Liver (tissue), 7 donors: ENCODE measurements at regions not wholly inside any gene's neighbourhood (a gene's known extent, or its start where the extent isn't known, plus 50 kb on each side); places are given as distances from the start of the nearest gene placed in this dataset.

ENCODE experiments used
- DNase-seq: peaks from one replicate; pipeline ENCODE4 v3.0.0-alpha.2; 2017; ENCODE audit warnings: low spot score
- H3K27ac ChIP-seq, 2 donors: one replicate each; pipeline ENCODE4 v1.7.0; 2013; ENCODE audit warnings: inconsistent platforms in 2 of 2, low read length in 2 of 2, control low read depth in 1 of 2, low read depth in 1 of 2, mild to moderate bottlenecking in 1 of 2
- H3K27me3 ChIP-seq, 4 donors: one replicate each; pipeline versions ENCODE4 v1.6.1 to v1.7.0; 2013; ENCODE audit warnings: low read length in 3 of 4, inconsistent platforms in 1 of 4, mild to moderate bottlenecking in 1 of 4, moderate library complexity in 1 of 4; ENCODE audit not compliant: control insufficient read depth in 4 of 4, insufficient read depth in 4 of 4
- H3K36me3 ChIP-seq, 4 donors: one replicate each; pipeline versions ENCODE4 v1.6.1 to v1.7.0; 2013; ENCODE audit warnings: low read length in 3 of 4, mild to moderate bottlenecking in 3 of 4, low read depth in 1 of 4, moderate library complexity in 1 of 4; ENCODE audit not compliant: control insufficient read depth in 4 of 4, insufficient read depth in 3 of 4
- H3K4me1 ChIP-seq, 4 donors: one replicate each; pipeline versions ENCODE4 v1.6.1 to v1.7.0; 2013; ENCODE audit warnings: low read length in 3 of 4, mild to moderate bottlenecking in 3 of 4, moderate library complexity in 1 of 4; ENCODE audit not compliant: control insufficient read depth in 4 of 4, insufficient read depth in 4 of 4
- H3K4me3 ChIP-seq, 3 donors: one replicate each; pipeline versions ENCODE4 v1.6.1 to v1.7.0; 2013; ENCODE audit warnings: low read length in 3 of 3, control low read depth in 1 of 3, low read depth in 1 of 3, mild to moderate bottlenecking in 1 of 3
- H3K9ac ChIP-seq, 2 donors: one replicate each; pipeline ENCODE4 v1.7.0; 2013; ENCODE audit warnings: low read length in 2 of 2, mild to moderate bottlenecking in 2 of 2, moderate library complexity in 2 of 2, control low read depth in 1 of 2, low read depth in 1 of 2
- H3K9me3 ChIP-seq, 4 donors: one replicate each; pipeline versions ENCODE4 v1.6.1 to v1.7.0; 2013; ENCODE audit warnings: low read length in 3 of 4; ENCODE audit not compliant: control insufficient read depth in 4 of 4
- FOXA1 ChIP-seq: IDR thresholded peaks from 2 replicates; pipeline ENCODE4 v1.6.1; 2016; ENCODE audit warnings: antibody characterized with exemption
- FOXA2 ChIP-seq: IDR thresholded peaks from 2 replicates; pipeline ENCODE4 v1.6.1; 2016; ENCODE audit warnings: antibody characterized with exemption
- GABPA ChIP-seq, 2 donors: IDR thresholded peaks in 1 of 2; conservative IDR thresholded peaks in 1 of 2; 2 replicates each; pipeline ENCODE4 v1.6.1; 2016; ENCODE audit warnings: antibody characterized with exemption in 2 of 2, mild to moderate bottlenecking in 1 of 2, moderate library complexity in 1 of 2
- HNF4A ChIP-seq, 2 donors: conservative IDR thresholded peaks; 2 replicates each; pipeline ENCODE4 v1.6.1; 2016; ENCODE audit warnings: antibody characterized with exemption in 2 of 2, mild to moderate bottlenecking in 2 of 2
- HNF4G ChIP-seq: IDR thresholded peaks from 2 replicates; pipeline ENCODE4 v1.6.1; 2016; ENCODE audit warnings: antibody characterized with exemption
- MAX ChIP-seq: IDR thresholded peaks from 2 replicates; pipeline ENCODE4 v1.6.1; 2016; ENCODE audit warnings: antibody characterized with exemption
- NR2F2 ChIP-seq: IDR thresholded peaks from 2 replicates; pipeline ENCODE4 v1.6.1; 2016; ENCODE audit warnings: antibody characterized with exemption
- RAD21 ChIP-seq, 2 donors: IDR thresholded peaks; 2 replicates each; pipeline ENCODE4 v1.6.1; 2016; ENCODE audit warnings: antibody characterized with exemption in 2 of 2, mild to moderate bottlenecking in 2 of 2
- REST ChIP-seq: IDR thresholded peaks from 2 replicates; pipeline ENCODE4 v1.6.1; 2016; ENCODE audit warnings: antibody characterized with exemption, mild to moderate bottlenecking
- RXRA ChIP-seq, 2 donors: IDR thresholded peaks; 2 replicates each; pipeline ENCODE4 v1.6.1; 2017 to 2018; ENCODE audit warnings: antibody characterized with exemption in 2 of 2, mild to moderate bottlenecking in 1 of 2
- TAF1 ChIP-seq: conservative IDR thresholded peaks from 2 replicates; pipeline ENCODE4 v1.6.1; 2016; ENCODE audit warnings: antibody characterized with exemption, mild to moderate bottlenecking
- YY1 ChIP-seq: IDR thresholded peaks from 2 replicates; pipeline ENCODE4 v1.6.1; 2016; ENCODE audit warnings: antibody characterized with exemption, mild to moderate bottlenecking
- ZBTB33 ChIP-seq: IDR thresholded peaks from 2 replicates; pipeline ENCODE4 v1.6.1; 2016; ENCODE audit warnings: antibody characterized with exemption
- WGBS: extraction: QIAGEN DNeasy Blood & Tissue Kit; methylation state at CpG from one replicate; pipeline ENCODE4 v1.1.7; 2013; 5-methylcytosine and 5-hydroxymethylcytosine counted together
- donor health status: healthy.
- donor health status: healthy.
- donor health status: healthy.
- donor health status: healthy.

GRCh38 chr5:36384845-36385244 lies 83.1 kb upstream of the RANBP3L start:
- WGBS, result 30% methylated on average over 3 of the region's 3 CpGs
- H3K4me1 ChIP-seq, result peaks cover 3 to 15% (median 11%) of the 10 kb centered on the region in 4 donors
- DNase-seq, result no peak
- H3K9me3 ChIP-seq, result no peaks in the 10 kb centered on the region
- H3K27ac ChIP-seq, result no peak overlapping the region
- H3K36me3 ChIP-seq, result no peaks in the 10 kb centered on the region
- no peak overlapping the region for H3K9ac ChIP-seq
- TF ChIP-seq TAF1, result no peak
- no peak for TF ChIP-seq RXRA (IDR thresholded peaks at IDR 0.05)
- TF ChIP-seq HNF4A (conservative IDR thresholded peaks at IDR 0.05), result no peak
- no peak for TF ChIP-seq MAX
- no peak for TF ChIP-seq RAD21 (IDR thresholded peaks at IDR 0.05)
- TF ChIP-seq FOXA2, result no peak
- no peak for TF ChIP-seq GABPA (IDR thresholded peaks at IDR 0.05 in 1 of 2, conservative IDR thresholded peaks at IDR 0.05 in 1 of 2)
- no peak for TF ChIP-seq ZBTB33
- TF ChIP-seq REST, result no peak
- TF ChIP-seq NR2F2, result no peak
- H3K27me3 ChIP-seq, result no peaks in the 10 kb centered on the region
- no peak overlapping the region for H3K4me3 ChIP-seq

GRCh38 chr5:36385495-36385894 lies 83.8 kb upstream of the RANBP3L start:
- Histone ChIP-seq H3K4me1 (peaks cover 3 to 15% (median 11%) of the 10 kb centered on the region in 4 donors), H3K27ac (no peak overlapping the region), H3K36me3 (no peaks in the 10 kb centered on the region), H3K9ac (no peak overlapping the region), H3K4me3 (no peak overlapping the region), H3K27me3 (no peaks in the 10 kb centered on the region), H3K9me3 (no peaks in the 10 kb centered on the region)
- 96% methylated on average over 2 of the region's 2 CpGs for WGBS
- TF ChIP-seq FOXA1 (no peak), YY1 (no peak), TAF1 (no peak)
- DNase-seq, result no peak

- no peak overlapping the region for H3K4me3 ChIP-seq
- WGBS, result 70% methylated on average over 4 of the region's 4 CpGs
- peaks cover 3 to 15% (median 11%) of the 10 kb centered on the region in 4 donors for H3K4me1 ChIP-seq
- no peak for DNase-seq
- H3K36me3 ChIP-seq, result no peaks in the 10 kb centered on the region
- H3K9me3 ChIP-seq, result no peaks in the 10 kb centered on the region
- H3K27me3 ChIP-seq, result no peaks in the 10 kb centered on the region
- no peak overlapping the region for H3K9ac ChIP-seq
- TF ChIP-seq REST, result no peak
- TF ChIP-seq HNF4G, result no peak
- no peak overlapping the region for H3K27ac ChIP-seq
Measured at GRCh38 chr5:36388288-36388687, 86.6 kb upstream of the RANBP3L start.
